Coronary artery (tissue), 2 donors: ENCODE measurements at regions not wholly inside any gene's neighbourhood (a gene's known extent, or its start where the extent isn't known, plus 50 kb on each side); places are given as distances from the start of the nearest gene placed in this dataset.

Source experiments
- DNase-seq: peaks from one replicate; pipeline ENCODE4 v3.0.0-alpha.2; 2017; ENCODE audit warnings: low spot score
- H3K27ac ChIP-seq, 2 donors: fragments of 200-600 bp; sonication (generic); one replicate each; pipeline ENCODE4 v1.5.1; 2016 to 2019
- H3K4me3 ChIP-seq: fragments of 200-600 bp; sonication (generic); 2 replicates; pipeline ENCODE4 v1.5.1; 2016; ENCODE audit warnings: mild to moderate bottlenecking, moderate library complexity
- TF ChIP-seq, protein P1 (sequence below): fragments of 200-600 bp; sonication (generic); IDR thresholded peaks from one replicate; pipeline ENCODE4 v1.5.1; 2019; ENCODE audit warnings: antibody characterized with exemption

DNA sequence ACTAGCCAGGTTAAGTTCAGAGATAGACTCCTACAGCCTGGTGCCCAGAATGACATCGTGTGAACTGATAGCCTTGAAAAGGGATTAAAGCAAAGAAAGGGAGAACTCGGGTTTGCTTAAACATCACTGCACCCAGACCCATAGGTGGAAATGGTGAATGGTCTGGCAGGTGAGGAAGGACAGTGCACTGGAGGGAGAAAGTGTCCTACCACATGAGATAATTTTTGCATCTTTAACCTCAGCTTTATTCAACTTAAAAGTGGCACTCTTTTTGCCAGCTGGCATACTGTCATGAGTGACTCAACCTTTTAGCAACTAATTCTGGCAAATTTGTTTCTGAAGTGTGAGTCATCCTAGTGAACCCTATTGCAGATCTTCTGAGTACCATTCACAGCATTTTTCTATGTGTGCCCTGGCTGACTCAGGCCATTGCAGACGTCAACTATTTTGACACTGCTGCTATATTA is 53.0 kb upstream of the DAPP1 start:
- no peak for DNase-seq
- Histone ChIP-seq H3K27ac (no peak overlapping the region), H3K4me3 (no peak overlapping the region)
- TF ChIP-seq, protein P1, sequence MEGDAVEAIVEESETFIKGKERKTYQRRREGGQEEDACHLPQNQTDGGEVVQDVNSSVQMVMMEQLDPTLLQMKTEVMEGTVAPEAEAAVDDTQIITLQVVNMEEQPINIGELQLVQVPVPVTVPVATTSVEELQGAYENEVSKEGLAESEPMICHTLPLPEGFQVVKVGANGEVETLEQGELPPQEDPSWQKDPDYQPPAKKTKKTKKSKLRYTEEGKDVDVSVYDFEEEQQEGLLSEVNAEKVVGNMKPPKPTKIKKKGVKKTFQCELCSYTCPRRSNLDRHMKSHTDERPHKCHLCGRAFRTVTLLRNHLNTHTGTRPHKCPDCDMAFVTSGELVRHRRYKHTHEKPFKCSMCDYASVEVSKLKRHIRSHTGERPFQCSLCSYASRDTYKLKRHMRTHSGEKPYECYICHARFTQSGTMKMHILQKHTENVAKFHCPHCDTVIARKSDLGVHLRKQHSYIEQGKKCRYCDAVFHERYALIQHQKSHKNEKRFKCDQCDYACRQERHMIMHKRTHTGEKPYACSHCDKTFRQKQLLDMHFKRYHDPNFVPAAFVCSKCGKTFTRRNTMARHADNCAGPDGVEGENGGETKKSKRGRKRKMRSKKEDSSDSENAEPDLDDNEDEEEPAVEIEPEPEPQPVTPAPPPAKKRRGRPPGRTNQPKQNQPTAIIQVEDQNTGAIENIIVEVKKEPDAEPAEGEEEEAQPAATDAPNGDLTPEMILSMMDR, result no peak

DNA sequence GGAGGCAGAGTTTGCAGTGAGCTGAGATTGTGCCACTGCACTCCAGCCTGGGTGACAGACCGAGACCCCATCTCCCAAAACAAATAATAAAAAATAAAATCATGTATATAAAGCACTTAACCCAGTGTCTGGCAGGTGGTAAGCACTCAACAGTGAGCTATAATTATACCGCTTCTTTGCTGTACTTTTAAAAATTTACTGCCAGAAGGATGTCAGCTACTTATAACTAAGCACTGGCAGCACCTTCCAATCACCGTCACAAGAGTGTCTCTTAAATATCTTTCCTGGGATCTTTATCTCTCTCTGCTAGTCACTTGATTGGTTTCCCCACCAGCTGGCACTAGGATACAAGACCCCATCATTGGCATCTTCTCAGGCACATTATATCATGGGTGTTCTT is 53.9 kb upstream of the DAPP1 start:
- H3K27ac ChIP-seq, result no peak overlapping the region
- TF ChIP-seq, protein P1, result no peak

DNA sequence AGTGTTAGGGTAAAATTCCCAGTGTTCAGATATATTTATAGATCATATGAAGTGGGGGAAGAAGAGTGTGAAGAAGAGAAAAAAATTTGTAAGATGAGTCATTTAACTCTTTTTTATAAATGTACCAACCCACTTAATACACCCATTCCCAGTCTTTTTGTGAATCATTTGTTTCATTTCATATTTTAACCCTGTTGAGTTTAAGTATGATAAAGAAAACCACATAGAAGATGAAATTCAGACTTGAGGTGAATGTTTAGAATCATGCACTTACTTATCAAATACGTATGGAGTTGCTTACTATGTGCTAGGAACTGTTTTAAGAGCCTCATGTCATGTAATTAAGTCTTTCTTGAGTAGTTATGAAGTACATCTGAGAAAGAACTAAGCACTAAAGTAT is 56.6 kb upstream of the DAPP1 start:
- TF ChIP-seq, protein P1, result no peak
- DNase-seq, result no peak
- Histone ChIP-seq H3K4me3 (no peak overlapping the region), H3K27ac (no peak overlapping the region)

More for the DNA sequence above, 53.9 kb upstream of the DAPP1 start:
- no peak for DNase-seq
- no peak overlapping the region for H3K4me3 ChIP-seq

DNA sequence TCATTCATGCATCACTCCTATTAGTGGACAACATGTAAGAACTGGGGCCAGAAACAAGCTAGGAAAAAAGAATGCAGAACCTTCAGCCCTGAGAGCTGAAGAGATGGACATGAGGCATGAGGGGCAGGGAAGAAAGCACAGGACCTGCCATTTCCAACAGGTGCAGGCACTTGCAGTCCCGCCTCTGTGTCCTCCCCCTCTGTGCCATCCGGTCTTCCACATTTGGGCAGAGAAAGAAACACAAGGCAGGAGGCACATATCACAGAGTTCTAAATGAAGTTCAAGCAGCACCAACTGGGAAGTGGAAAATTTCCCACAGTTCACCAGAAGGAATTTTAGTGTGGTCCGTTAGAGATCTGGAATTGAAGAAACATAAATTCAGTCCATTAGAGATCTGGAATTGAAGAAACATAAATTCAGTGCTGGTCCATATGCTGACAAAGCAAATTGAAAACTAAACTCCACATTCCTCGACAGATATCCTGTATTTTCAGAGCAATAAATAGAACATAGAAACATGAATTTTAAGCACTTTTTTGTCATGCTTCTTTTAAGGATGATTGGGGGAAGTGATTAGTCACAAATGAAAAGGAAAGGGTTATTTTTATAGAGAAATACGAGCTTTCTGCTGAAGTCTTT is 57.2 kb upstream of the DAPP1 start:
- TF ChIP-seq, protein P1, result no peak
- DNase-seq, result no peak
- no peak overlapping the region for H3K27ac ChIP-seq
- no peak overlapping the region for H3K4me3 ChIP-seq

DNA sequence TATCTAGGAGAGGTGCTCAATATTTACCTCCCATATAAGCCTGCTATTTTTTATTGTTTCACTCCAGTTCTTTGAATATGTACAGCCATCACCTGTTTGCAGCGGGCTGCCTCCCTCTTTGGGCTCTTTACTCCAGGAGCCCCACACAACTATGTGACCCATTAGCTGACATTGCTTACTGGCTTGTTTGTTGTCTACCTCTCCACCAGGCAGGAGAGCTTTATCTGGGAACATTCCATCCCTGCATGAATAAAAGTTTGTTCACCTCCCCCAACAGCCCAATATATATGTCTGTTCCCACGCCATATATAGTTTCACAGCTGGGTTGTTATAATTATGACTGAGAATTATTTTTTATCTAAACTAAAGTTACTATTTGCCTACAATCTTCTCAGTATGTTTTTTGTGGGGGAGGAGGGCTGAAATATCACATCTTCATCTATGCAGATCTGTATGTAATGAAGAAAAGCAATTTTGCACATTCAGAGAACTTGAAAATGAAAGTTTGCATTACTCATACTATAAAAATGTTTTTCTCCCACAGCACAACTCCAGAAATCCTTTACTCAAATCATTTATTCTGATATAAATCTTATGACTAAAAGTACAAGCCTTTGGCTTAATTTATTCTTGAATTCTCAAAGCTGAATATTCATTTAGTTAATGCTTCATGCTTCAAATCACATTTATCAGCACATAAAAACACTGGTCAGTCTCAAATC is 61.2 kb upstream of the DAPP1 start:
- TF ChIP-seq, protein P1, result no peak
- H3K27ac ChIP-seq, result no peak overlapping the region
- no peak overlapping the region for H3K4me3 ChIP-seq
- DNase-seq, result no peak

DNA sequence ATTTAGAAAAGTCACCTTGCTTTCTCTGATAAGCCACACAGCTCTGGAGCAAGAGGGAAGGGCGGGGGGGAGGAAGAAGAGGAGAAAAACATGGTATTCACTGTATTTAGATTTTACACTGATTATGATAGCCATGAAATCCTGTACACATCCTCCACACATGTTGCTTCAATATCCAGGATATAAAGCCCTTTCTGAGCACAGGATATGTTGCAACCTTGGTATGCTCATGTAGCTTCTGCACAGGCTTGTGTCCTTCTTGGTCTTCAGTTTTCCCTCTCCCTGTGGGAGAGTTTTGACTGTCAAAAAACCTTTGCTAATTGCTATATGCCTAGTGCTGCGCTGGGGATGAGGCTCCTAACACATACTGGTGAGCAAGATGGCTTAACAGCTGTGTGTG is 61.9 kb upstream of the DAPP1 start:
- TF ChIP-seq, protein P1, result no peak

DNA sequence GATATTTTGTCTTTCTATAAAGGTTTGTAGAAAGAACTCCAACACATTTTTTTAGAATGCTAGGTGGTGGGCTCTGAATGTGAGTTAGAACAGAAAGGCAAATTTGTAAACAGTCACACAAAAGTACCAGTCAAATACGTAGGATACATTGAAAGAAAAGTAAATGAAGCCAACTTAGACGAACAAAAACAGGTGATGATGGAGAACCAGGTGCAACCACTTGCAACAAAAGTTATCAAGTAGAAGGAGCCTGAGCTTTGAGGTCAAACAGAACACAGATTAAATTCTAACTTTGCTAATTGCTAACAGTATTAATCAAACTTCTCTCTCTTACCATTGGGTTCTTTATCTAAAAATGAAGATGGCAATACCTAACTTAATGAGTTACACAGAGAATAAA is 62.7 kb upstream of the DAPP1 start:
- no peak for DNase-seq
- TF ChIP-seq, protein P1, result no peak
- no peak overlapping the region for H3K27ac ChIP-seq
- no peak overlapping the region for H3K4me3 ChIP-seq

More for the DNA sequence above, 61.9 kb upstream of the DAPP1 start:
- Histone ChIP-seq H3K27ac (no peak overlapping the region), H3K4me3 (no peak overlapping the region)
- no peak for DNase-seq
